ENCODE measurements at regions not wholly inside any gene's neighbourhood (a gene's known extent, or its start where the extent isn't known, plus 50 kb on each side); places are given as distances from the start of the nearest gene placed in this dataset.
"Not testable (repeated sequence)": the region's sequence is repeated elsewhere in the genome, so short reads cannot be mapped to it uniquely, and the experiment has no call there.

- DNase-seq: no peak
Observed at GRCh38 chr20:58033026-58033536, 195.4 kb downstream of the ANKRD60 start.

DNA sequence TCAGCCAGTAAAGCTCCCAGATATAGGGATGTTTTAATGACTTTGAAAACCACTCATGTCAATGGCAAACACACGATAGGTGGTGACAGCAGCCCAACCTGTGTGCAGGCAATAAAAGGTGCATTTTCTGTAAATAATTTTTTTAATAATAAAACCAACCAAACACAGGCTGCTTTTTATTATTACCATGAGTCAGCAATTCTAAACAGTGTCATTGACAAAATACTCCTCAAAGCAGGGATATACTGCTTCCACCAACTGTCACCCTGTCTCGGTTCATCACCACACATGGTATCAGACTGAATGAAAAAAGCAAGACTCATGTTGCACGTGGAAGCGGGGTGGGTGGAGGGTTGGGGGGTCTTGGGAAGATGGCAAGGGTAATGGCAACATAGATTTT is 195.9 kb downstream of the ANKRD60 start:
- no peak for DNase-seq

- DNase-seq: not testable (repeated sequence)
Observed at GRCh38 chr20:58031350-58031749, 197.1 kb downstream of the ANKRD60 start.

DNA sequence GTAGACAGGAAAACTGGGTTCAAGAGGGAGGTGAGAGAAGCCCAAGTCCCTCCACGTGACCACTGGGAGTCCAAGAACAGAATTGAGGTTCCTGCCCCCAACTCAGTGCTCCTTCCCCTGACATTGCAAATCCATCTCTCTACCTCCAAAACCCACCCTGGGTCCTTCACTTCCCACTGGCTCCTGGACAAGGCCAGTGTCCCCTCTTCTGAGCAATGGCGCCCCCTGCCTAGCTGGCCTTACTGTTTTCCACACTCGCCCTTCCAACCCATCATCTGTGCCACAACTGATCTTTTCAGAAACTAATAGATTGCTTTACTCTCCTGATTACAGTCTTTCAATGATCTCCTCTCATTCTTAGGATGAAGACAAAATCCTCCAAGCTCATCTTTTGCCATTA is 200.3 kb downstream of the ANKRD60 start:
- DNase-seq: no peak

DNA sequence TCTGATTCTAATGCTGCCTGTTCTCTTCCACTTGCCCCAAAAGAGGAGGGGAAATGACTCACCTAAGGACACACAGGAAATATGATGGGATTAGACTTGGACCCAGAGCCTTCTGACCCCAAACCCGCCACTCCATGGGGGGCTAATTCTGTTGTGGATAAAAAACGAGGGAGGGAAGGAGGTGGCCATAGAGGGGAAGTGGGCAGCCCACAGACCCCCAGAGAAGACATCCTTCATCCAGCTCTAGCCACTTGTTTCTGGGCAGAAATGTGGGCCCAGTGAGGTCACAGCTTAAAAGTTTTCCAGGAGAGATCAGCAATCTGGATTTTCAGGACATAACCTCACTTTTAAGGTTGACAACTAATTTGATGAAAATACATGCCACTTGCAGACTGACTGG is 202.1 kb downstream of the ANKRD60 start:
- no peak for DNase-seq

DNA sequence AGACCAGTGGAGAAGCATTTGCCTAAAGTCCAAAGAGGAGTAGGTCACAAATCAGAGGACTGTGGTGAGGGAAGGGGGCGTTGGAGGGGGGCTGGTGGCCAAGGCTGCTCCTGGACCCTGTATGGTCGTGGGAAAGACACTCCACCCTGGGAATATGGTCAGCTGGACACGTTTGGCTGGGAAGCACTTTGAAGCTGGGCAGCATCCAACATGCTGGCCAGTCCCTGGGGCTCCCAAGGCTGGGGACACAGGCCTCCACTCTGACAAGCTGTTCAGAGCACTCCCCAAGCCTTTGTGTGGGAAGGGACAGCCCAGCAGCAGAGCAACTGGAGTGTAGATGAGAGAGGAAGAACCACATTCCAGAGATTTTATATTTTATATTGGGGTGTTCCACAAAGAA is 203.2 kb downstream of the ANKRD60 start:
- DNase-seq: no peak

DNA sequence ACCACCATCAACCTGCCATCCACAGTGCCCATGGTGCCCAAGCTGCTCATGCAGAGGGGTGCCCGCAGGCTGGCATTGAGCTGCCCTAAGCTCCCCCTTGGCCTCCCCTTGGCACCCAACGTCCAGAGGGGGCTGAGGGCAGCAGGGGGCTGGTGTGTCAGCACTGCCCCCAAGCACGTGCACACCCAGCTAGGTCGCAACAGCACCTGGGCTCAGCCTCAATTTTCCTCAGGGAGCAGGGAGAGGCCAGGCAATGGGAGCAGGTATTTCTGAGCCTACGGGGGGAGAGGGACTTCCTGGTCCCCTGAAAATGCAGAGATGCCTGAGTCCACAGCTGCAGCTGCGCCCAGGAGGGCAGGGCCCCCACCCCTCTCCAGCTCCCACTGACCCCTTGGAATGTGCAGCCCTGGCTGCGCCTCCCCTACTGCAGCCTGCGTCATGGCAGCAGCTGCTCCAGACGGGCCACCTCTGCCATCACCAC is 204.2 kb downstream of the ANKRD60 start:
- no peak for DNase-seq

DNA sequence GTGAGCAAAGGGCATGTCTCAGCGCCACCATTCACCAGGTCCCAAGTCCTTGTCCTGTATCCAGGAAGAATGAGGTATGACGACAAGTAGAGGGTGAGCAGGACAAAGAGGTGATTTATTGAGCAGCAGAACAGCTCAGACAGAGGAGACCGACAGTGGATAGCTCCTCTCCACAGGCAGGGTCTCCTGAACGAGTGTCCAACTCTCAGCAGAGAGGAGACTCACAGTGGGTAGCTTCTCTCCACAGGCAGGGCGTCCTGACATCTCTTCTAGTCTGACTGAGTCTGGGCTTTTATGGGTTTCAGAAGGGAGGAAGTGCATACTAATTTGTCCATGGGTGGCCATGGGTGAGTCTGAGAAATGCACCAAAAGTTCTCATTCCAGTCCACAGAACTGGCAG is 204.7 kb downstream of the ANKRD60 start:
- DNase-seq: no peak

DNA sequence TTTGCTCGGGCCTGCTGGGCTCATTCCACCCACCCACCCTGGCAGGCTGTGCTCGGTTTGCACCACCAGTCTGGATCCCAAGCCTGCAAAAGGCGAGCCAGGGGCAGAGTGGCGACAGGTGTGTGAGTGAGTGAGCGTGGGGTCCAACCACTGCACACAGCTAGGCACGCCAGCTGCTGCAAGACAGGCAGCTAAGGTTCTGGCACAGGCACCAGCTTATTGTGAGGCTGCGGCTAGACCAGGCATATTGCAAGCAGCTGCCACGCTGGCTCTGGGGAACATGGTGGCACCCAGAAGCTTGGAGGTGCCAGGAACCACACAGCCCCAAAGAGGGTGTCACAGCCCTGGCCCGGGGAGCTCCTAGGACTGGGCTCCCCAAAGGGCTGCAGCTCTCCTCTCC is 205.1 kb downstream of the ANKRD60 start:
- no peak for DNase-seq

GRCh38 chr20:58022711-58023110 is 205.7 kb downstream of the ANKRD60 start:
- DNase-seq: no peak

GRCh38 chr20:58021481-58021880 is 207.0 kb downstream of the ANKRD60 start:
- DNase-seq: no peak

- no peak for DNase-seq
Observed at GRCh38 chr20:58020656-58021454, 207.6 kb downstream of the ANKRD60 start.

DNA sequence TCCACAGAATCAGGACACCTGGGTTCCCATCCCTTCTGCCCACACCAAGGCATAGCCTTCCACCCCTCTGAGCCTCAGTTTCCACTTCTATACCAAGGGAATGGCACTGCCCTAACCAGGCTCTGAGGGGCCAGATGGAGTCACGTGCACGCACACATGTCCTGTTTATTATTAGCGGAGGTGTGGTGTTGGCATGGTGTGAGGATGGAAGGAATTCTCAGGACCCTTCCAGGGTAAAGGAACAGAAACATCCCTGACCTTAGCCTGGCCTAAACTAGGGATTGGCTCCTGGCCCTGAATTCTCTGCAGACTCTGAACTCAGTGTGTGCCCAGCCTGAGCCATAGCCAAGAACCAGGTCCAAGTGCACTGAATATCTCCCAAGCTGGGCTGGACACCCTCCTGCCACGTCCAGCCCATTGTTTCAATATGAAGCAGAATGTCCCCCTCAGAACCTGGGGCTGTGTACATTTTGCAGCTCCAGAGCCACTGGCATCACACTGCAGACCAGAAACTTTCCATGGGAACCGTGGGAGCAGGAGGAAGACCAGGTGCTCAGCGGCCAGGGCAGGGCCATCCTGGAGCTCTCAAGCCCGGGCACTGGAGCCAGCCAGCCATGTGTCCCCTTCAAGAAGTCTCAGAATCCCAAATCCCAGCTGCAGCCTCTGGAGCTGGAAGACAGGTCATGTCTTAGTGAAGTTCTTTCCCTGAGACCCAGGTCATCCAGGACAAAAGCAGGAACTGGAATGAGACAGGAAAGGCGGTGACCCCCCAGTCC is 208.4 kb downstream of the ANKRD60 start:
- DNase-seq: no peak

- no peak for DNase-seq
Observed at GRCh38 chr20:58019027-58019849, 209.2 kb downstream of the ANKRD60 start.

DNA sequence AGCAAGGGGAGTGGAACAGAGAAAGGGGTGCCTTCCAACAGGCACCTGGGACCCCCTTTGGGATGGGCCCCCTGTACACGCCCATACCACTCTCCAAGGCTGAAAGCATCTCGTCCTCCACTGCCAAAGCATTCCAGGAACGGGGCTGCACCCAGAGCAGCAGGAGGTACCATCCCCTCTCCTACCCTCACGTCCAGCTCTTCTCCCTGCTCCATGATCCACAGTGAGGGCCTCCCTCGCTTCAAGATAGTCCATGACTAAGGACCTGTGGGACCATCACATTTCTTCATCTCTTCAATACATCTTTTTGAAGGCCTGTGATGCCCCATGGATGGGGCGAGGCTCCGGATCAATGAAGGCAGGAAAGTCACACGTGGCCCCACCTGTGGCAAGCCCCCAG is 209.9 kb downstream of the ANKRD60 start:
- no peak for DNase-seq

GRCh38 chr20:58017970-58018530 is 210.4 kb downstream of the ANKRD60 start:
- no peak for DNase-seq

- DNase-seq: no peak
Observed at GRCh38 chr20:58017231-58017969, 211.1 kb downstream of the ANKRD60 start.

DNA sequence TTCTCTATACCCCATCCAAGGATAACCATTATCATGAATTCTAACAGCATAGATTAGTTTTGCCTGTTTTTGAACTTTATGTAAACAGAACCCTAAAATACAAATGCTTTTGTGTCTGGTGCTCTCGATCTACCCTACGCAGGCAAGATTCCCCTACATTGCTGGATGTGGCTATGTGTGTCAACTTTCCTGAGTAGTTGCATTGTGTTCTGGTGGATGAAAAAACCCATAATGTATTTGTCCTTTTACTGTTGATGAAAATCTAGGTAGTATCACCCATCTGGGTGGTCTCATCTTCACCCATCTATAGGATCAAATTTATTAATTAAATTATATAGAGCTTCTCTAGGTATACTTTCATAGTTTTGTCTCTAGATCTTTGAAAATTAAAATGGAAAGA is 211.7 kb downstream of the ANKRD60 start:
- no peak for DNase-seq

GRCh38 chr20:58014628-58015315 is 213.7 kb downstream of the ANKRD60 start:
- no peak for DNase-seq

GRCh38 chr20:58012731-58013510 is 215.5 kb downstream of the ANKRD60 start:
- no peak for DNase-seq
